Kidney (tissue), 13 donors: ENCODE measurements at regions not wholly inside any gene's neighbourhood (a gene's known extent, or its start where the extent isn't known, plus 50 kb on each side); places are given as distances from the start of the nearest gene placed in this dataset.

Experiments
- DNase-seq, 5 donors: peaks; one replicate each; pipeline ENCODE4 v3.0.0-alpha.2; 2013 to 2020
- FAIRE-seq: peaks from 2 replicates; lab custom pipeline; 2012; peaks lifted over from hg19 to GRCh38; lab: Jason Lieb, UNC
- H3K27ac ChIP-seq, 2 donors: one replicate each; pipeline ENCODE4 v1.7.0; 2013; ENCODE audit warnings: low read depth in 2 of 2, low read length in 2 of 2, inconsistent platforms in 1 of 2
- H3K27me3 ChIP-seq: one replicate; pipeline ENCODE4 v1.7.1; 2013; ENCODE audit warnings: low read length, inconsistent platforms; ENCODE audit not compliant: control insufficient read depth, insufficient read depth
- H3K36me3 ChIP-seq, 3 donors: one replicate each; pipeline versions ENCODE4 v1.7.0 to v1.7.1; 2013; ENCODE audit warnings: low read length in 3 of 3, control low read depth in 1 of 3, inconsistent platforms in 1 of 3; ENCODE audit not compliant: insufficient read depth in 3 of 3, control insufficient read depth in 2 of 3
- H3K4me1 ChIP-seq, 3 donors: one replicate each; pipeline versions ENCODE4 v1.7.0 to v1.7.1; 2013; ENCODE audit warnings: low read length in 3 of 3, inconsistent platforms in 1 of 3, low read depth in 1 of 3; ENCODE audit not compliant: control insufficient read depth in 2 of 3, insufficient read depth in 2 of 3
- H3K4me3 ChIP-seq, 3 donors: one replicate each; pipeline versions ENCODE4 v1.7.0 to v1.8.1; 2013; ENCODE audit warnings: low read length in 3 of 3, control low read depth in 1 of 3, inconsistent platforms in 1 of 3
- H3K9ac ChIP-seq, 3 donors: one replicate each; pipeline versions ENCODE4 v1.7.0 to v1.7.1; 2013; ENCODE audit warnings: low read length in 3 of 3, control low read depth in 1 of 3, inconsistent platforms in 1 of 3
- H3K9me3 ChIP-seq, 3 donors: one replicate each; pipeline versions ENCODE4 v1.7.0 to v1.7.1; 2013; ENCODE audit warnings: low read length in 3 of 3, control low read depth in 1 of 3, inconsistent platforms in 1 of 3; ENCODE audit not compliant: control insufficient read depth in 2 of 3, insufficient read depth in 1 of 3
- intact Hi-C: fragments of 100-400 bp; cut with DNase I; formaldehyde crosslinking; loops from one replicate; pipeline ENCODE4 v1.11.1; 2022
- TF ChIP-seq, protein P1 (sequence below): IDR thresholded peaks from 3 replicates; pipeline ENCODE4 v1.5.1; 2012; ENCODE audit warnings: mild to moderate bottlenecking, moderate library complexity, borderline replicate concordance; ENCODE audit not compliant: insufficient read depth; ENCODE audit errors: extremely low read depth
- donor health status: control.
- donor health status: control.
- donor health status: control.
- donor health status: control.
- donor health status: control.
- donor health status: DM: yes; HTN: yes; CAD: no.
- donor health status: Normal renal cell carcinoma (clear cell type).

- FAIRE-seq (no peak), DNase-seq (peak in 3 of 5 donors; percentile 18 to 69 (median 43))
- Histone ChIP-seq H3K9ac (no peak overlapping the region), H3K27ac (no peak overlapping the region), H3K4me1 (peaks cover 0 to 3% (median 0%) of the 10 kb centered on the region in 3 donors), H3K27me3 (no peaks in the 10 kb centered on the region), H3K4me3 (no peak overlapping the region), H3K9me3 (no peaks in the 10 kb centered on the region), H3K36me3 (no peaks in the 10 kb centered on the region)
- TF ChIP-seq, protein P1, sequence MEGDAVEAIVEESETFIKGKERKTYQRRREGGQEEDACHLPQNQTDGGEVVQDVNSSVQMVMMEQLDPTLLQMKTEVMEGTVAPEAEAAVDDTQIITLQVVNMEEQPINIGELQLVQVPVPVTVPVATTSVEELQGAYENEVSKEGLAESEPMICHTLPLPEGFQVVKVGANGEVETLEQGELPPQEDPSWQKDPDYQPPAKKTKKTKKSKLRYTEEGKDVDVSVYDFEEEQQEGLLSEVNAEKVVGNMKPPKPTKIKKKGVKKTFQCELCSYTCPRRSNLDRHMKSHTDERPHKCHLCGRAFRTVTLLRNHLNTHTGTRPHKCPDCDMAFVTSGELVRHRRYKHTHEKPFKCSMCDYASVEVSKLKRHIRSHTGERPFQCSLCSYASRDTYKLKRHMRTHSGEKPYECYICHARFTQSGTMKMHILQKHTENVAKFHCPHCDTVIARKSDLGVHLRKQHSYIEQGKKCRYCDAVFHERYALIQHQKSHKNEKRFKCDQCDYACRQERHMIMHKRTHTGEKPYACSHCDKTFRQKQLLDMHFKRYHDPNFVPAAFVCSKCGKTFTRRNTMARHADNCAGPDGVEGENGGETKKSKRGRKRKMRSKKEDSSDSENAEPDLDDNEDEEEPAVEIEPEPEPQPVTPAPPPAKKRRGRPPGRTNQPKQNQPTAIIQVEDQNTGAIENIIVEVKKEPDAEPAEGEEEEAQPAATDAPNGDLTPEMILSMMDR: no peak
- intact Hi-C loops: no loop called here
These were observed 182.5 kb downstream of the TMEM167A start for GRCh38 chr5:82894716-82895115.

GRCh38 chr5:82889088-82889487 lies 188.1 kb downstream of the TMEM167A start:
- DNase-seq: no peak
- intact Hi-C loops: no loop called here
- TF ChIP-seq, protein P1: no peak
- Histone ChIP-seq H3K27ac (no peak overlapping the region), H3K36me3 (no peaks in the 10 kb centered on the region), H3K4me3 (no peak overlapping the region), H3K9ac (no peak overlapping the region), H3K9me3 (no peaks in the 10 kb centered on the region), H3K4me1 (peaks cover 0 to 2% (median 0%) of the 10 kb centered on the region in 3 donors), H3K27me3 (no peaks in the 10 kb centered on the region)
- FAIRE-seq: no peak

DNA sequence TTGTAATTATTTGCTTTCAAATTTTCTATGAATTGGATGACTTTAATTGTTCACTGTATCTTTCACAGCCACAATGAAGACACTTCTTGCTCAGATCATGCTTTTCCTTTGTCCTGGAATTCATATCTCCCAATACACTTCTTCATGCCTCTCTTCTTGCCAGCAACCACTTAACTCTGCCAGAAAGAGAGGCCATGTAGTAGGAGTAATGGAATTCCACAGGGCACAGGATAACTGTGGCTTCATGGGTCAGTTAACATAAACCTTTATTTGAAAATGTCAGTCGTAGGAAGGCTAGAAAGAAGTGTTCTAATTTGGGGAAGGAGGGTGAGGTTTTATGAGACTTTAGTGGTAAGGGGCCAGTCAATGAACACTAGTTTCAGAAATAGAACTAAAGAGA lies 190.3 kb downstream of the TMEM167A start:
- Histone ChIP-seq H3K36me3 (no peaks in the 10 kb centered on the region), H3K27ac (no peak overlapping the region), H3K4me3 (no peak overlapping the region), H3K27me3 (no peaks in the 10 kb centered on the region), H3K4me1 (peaks cover 0 to 2% (median 0%) of the 10 kb centered on the region in 3 donors), H3K9ac (no peak overlapping the region), H3K9me3 (no peaks in the 10 kb centered on the region)
- FAIRE-seq (no peak), DNase-seq (peak in 2 of 5 donors; percentile 32 to 36)
- TF ChIP-seq, protein P1: no peak
- intact Hi-C loops: no loop called here
